ENCODE measurements at regions not wholly inside any gene's neighbourhood (a gene's known extent, or its start where the extent isn't known, plus 50 kb on each side); places are given as distances from the start of the nearest gene placed in this dataset.

GRCh38 chr11:27858866-27859265, 158.6 kb upstream of the BDNF start:
- TF ChIP-seq, protein P1, sequence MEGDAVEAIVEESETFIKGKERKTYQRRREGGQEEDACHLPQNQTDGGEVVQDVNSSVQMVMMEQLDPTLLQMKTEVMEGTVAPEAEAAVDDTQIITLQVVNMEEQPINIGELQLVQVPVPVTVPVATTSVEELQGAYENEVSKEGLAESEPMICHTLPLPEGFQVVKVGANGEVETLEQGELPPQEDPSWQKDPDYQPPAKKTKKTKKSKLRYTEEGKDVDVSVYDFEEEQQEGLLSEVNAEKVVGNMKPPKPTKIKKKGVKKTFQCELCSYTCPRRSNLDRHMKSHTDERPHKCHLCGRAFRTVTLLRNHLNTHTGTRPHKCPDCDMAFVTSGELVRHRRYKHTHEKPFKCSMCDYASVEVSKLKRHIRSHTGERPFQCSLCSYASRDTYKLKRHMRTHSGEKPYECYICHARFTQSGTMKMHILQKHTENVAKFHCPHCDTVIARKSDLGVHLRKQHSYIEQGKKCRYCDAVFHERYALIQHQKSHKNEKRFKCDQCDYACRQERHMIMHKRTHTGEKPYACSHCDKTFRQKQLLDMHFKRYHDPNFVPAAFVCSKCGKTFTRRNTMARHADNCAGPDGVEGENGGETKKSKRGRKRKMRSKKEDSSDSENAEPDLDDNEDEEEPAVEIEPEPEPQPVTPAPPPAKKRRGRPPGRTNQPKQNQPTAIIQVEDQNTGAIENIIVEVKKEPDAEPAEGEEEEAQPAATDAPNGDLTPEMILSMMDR (IDR thresholded peaks at IDR 0.05), result no peak
- no peak for TF ChIP-seq POLR2AphosphoS5 (IDR thresholded peaks at IDR 0.05)
